Erythroblast (primary cell): ENCODE measurements at regions not wholly inside any gene's neighbourhood (a gene's known extent, or its start where the extent isn't known, plus 50 kb on each side); places are given as distances from the start of the nearest gene placed in this dataset.

Source experiments
- GATA1 ChIP-seq: IDR thresholded peaks from 2 replicates; pipeline ENCODE4 v1.6.1; 2011; ENCODE audit warnings: low read depth, mild to moderate bottlenecking, control low read depth, low read length, moderate library complexity
- POLR2A ChIP-seq: IDR thresholded peaks from 2 replicates; pipeline ENCODE4 v1.6.1; 2011; ENCODE audit warnings: mild to moderate bottlenecking, low read length

DNA sequence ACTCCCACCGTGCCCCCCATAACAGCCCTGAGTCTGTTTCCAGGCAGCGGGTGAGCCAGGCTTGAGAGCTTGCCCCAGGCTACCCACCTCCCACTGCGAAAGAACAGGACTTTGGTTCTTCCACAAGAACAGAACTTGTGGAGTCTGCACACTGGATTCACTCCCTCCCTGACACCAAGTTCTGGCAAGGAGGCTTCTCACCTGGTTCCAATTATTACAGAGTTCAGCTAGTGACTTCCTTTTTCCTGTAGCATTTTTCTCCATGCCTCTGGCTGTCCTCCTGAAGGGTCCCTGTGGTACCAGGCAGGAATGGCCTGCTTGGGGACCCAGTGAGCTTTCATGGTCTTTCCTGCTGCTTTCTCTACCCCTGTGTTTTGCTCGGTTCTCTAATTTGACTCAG, 208.6 kb upstream of the SFRP2 start:
- TF ChIP-seq GATA1 = no peak
- TF ChIP-seq POLR2A = no peak
